Lower lobe of right lung (tissue), 2 donors: ENCODE measurements at regions not wholly inside any gene's neighbourhood (a gene's known extent, or its start where the extent isn't known, plus 50 kb on each side); places are given as distances from the start of the nearest gene placed in this dataset.

ENCODE experiments used
- ATAC-seq, 2 donors: fragments of 200-7000 bp; cut with Tn5 transposase; one replicate each; pipeline ENCODE4 v1.9.1; 2020 to 2022; ENCODE audit warnings: mild to moderate bottlenecking in 2 of 2, moderate library complexity in 2 of 2
- DNase-seq: peaks from one replicate; pipeline ENCODE4 v3.0.0-alpha.2; 2020
- H3K27ac ChIP-seq: fragments of 200-600 bp; one replicate; pipeline ENCODE4 v1.8.0; 2022
- H3K27me3 ChIP-seq: fragments of 200-600 bp; one replicate; pipeline ENCODE4 v1.8.0; 2022; ENCODE audit warnings: low read depth
- H3K36me3 ChIP-seq: fragments of 200-600 bp; one replicate; pipeline ENCODE4 v1.8.0; 2022; ENCODE audit warnings: mild to moderate bottlenecking
- H3K4me1 ChIP-seq: fragments of 200-600 bp; one replicate; pipeline ENCODE4 v1.8.0; 2022
- H3K4me3 ChIP-seq: fragments of 200-600 bp; one replicate; pipeline ENCODE4 v1.8.0; 2022; ENCODE audit warnings: mild to moderate bottlenecking
- H3K9me3 ChIP-seq: fragments of 200-600 bp; one replicate; pipeline ENCODE4 v1.8.0; 2022
- CTCF ChIP-seq: fragments of 200-600 bp; IDR thresholded peaks from one replicate; pipeline ENCODE4 v1.8.0; 2022; ENCODE audit warnings: antibody characterized with exemption, mild to moderate bottlenecking
- intact Hi-C: fragments of 100-400 bp; cut with DNase I; formaldehyde crosslinking; loops from one replicate; pipeline ENCODE4 v1.11.0; 2022
- donor health status: DM: no; HTN: yes; CAD: no; lungs with severe emphysema.

GRCh38 chr10:111921821-111922220 lies 261.7 kb downstream of the GPAM start:
- no peak overlapping the region for H3K4me3 ChIP-seq
- no peak for TF ChIP-seq CTCF
- no peaks in the 10 kb centered on the region for H3K9me3 ChIP-seq
- no peaks in the 10 kb centered on the region for H3K27me3 ChIP-seq
- no peak overlapping the region for H3K27ac ChIP-seq
- ATAC-seq (no peak), DNase-seq (no peak)
- intact Hi-C loops: no loop called here
- no peaks in the 10 kb centered on the region for H3K4me1 ChIP-seq
- no peaks in the 10 kb centered on the region for H3K36me3 ChIP-seq

GRCh38 chr10:111923032-111923431 lies 260.5 kb downstream of the GPAM start:
- Histone ChIP-seq H3K27me3 (no peaks in the 10 kb centered on the region), H3K27ac (no peak overlapping the region), H3K36me3 (no peaks in the 10 kb centered on the region), H3K4me1 (no peaks in the 10 kb centered on the region), H3K4me3 (no peak overlapping the region), H3K9me3 (no peaks in the 10 kb centered on the region)
- ATAC-seq: no peak
- no peak for DNase-seq
- TF ChIP-seq CTCF: no peak
- intact Hi-C loops: no loop called here

GRCh38 chr10:111926286-111926685 lies 257.3 kb downstream of the GPAM start:
- intact Hi-C loops: no loop called here

GRCh38 chr10:111933937-111934336 lies 249.6 kb downstream of the GPAM start:
- H3K9me3 ChIP-seq: no peaks in the 10 kb centered on the region
- ATAC-seq: no peak
- intact Hi-C loops: no loop called here
- H3K27ac ChIP-seq: no peak overlapping the region
- no peaks in the 10 kb centered on the region for H3K4me1 ChIP-seq
- TF ChIP-seq CTCF: no peak
- no peaks in the 10 kb centered on the region for H3K36me3 ChIP-seq
- H3K4me3 ChIP-seq: no peak overlapping the region
- no peaks in the 10 kb centered on the region for H3K27me3 ChIP-seq
- DNase-seq: no peak

More at GRCh38 chr10:111926286-111926685, 257.3 kb downstream of the GPAM start:
- H3K27ac ChIP-seq: no peak overlapping the region
- no peaks in the 10 kb centered on the region for H3K27me3 ChIP-seq
- no peak for ATAC-seq
- H3K4me3 ChIP-seq: no peak overlapping the region
- no peaks in the 10 kb centered on the region for H3K9me3 ChIP-seq
- H3K36me3 ChIP-seq: no peaks in the 10 kb centered on the region
- H3K4me1 ChIP-seq: no peaks in the 10 kb centered on the region
- TF ChIP-seq CTCF: no peak
- no peak for DNase-seq

- TF ChIP-seq CTCF: no peak
- Histone ChIP-seq H3K4me3 (no peak overlapping the region), H3K27me3 (no peaks in the 10 kb centered on the region), H3K4me1 (no peaks in the 10 kb centered on the region), H3K27ac (no peak overlapping the region), H3K36me3 (no peaks in the 10 kb centered on the region), H3K9me3 (no peaks in the 10 kb centered on the region)
- intact Hi-C loops: no loop called here
- DNase-seq (no peak), ATAC-seq (no peak)
Measured at GRCh38 chr10:111934931-111935330, 248.6 kb downstream of the GPAM start.

GRCh38 chr10:111936143-111936542 lies 247.4 kb downstream of the GPAM start:
- DNase-seq: no peak
- Histone ChIP-seq H3K27me3 (no peaks in the 10 kb centered on the region), H3K9me3 (no peaks in the 10 kb centered on the region), H3K27ac (no peak overlapping the region), H3K36me3 (no peaks in the 10 kb centered on the region), H3K4me3 (no peak overlapping the region), H3K4me1 (no peaks in the 10 kb centered on the region)
- intact Hi-C loops: no loop called here
- TF ChIP-seq CTCF: no peak
- ATAC-seq: no peak
